Caki2 (cell line): ENCODE measurements at regions not wholly inside any gene's neighbourhood (a gene's known extent, or its start where the extent isn't known, plus 50 kb on each side); places are given as distances from the start of the nearest gene placed in this dataset.

Experiments used
- DNase-seq: peaks from one replicate; pipeline ENCODE4 v3.0.0-alpha.2; 2015; ENCODE audit warnings: low read depth
- in situ Hi-C: cut with HindIII; loops from 2 replicates; pipeline ENCODE4 v1.10.0; 2016; ENCODE audit warnings: low sequenced_read_pairs, low pct_unique_long_range_greater_than_20kb, mixed read lengths

DNA sequence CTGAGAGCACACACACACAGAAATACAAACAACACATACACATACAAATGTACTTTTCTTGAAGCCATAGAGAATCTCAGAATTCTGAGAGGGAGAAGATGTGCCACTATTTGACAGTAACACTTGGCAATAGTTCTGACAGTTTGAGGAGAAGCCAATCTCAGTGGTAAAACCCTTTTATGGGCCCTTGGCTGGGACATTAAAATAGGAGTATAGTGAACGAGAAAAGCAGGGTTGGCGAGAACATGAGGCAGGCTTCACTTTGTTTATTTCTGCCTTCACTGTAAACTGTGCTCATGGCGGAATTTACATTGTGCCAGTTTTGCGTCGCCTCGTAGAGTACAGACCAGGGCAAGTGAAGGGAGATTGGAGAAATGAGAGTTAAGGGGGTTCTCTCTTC is 449.4 kb upstream of the POU3F3 start:
- DNase-seq, result no peak
- in situ Hi-C loops, result no loop called here

DNA sequence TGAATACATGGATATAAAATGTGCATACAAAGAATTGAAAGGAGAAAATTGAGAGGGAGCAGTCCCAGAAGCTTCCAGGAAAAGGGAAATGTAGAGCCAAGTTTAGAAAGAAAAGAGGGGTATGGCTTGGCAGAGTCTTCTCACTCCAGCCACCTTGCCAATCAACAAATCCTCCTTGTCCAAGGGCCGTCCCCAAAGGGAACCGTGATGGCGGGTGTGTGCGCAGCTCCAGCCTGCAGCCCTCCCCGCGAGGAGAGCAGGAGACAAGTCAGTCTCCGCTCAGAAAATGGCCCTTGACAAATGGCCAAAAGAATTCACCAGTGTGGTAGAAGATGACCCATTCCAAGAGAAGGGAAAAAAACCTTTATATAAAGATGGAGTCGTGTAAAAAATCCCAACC is 448.3 kb upstream of the POU3F3 start:
- no peak for DNase-seq

DNA sequence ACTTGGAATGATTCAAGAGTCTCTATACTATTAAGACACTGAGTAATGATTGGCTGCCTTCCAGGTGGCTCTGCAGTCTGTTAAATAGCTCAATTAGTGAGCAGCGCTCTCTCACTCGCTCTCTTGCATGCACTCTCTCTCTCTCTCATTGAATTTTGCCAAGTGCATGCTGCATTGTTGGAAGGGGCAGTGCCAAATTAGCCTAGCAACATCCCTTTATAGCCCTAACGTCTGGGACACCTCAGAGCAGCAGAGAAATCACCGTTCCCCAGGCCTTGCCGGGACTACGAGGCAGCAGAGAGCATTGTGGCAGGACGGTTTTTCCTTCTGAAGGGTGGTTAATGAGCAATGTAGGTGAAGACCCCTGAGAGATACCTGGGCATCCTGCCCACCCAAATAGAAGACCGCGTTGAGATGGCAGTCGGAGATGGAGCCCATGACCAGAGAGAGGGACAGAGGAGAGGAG is 447.6 kb upstream of the POU3F3 start:
- DNase-seq, result peak; percentile 60
- in situ Hi-C loops, result no loop called here

More for the DNA sequence above, 448.3 kb upstream of the POU3F3 start:
- in situ Hi-C loops, result no loop called here

DNA sequence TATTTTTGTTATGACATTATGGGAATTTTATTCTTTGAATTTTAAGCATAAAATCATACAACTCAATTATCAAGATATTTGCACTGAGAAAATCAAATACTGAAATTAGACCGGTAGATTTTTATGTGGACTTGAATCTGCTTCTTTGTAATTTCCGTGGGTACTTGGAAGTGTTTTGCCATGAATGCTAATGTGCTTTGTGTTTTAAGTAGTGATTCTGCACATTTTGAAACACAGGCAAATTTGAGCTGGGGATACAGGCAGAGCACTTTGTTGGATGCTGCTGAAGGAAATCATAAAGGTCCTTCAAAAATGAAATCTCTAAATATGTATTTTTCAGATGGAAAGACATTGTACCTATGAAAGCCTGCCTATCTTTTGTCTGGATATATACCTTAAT is 446.3 kb upstream of the POU3F3 start:
- DNase-seq, result no peak
- in situ Hi-C loops, result no loop called here

DNA sequence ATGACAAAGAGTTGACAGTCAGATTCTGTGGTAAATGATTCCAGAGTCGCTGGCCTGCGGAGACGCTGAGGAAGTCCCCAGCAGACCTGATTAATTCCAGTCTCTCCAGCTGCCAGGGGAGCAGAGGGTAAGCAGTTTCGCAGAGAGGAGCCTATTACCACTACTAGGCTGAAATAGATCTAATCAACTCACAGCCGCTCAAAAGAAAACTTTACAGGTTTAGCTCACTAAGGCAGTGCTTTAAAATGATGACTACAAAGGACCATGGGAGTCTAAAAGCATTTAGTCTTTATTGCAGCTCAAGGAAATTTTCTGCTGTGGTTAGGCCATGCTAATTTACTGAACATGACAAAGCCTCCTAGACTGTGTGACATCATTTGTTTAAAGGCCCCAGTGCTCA is 445.6 kb upstream of the POU3F3 start:
- DNase-seq, result peak; percentile 66

DNA sequence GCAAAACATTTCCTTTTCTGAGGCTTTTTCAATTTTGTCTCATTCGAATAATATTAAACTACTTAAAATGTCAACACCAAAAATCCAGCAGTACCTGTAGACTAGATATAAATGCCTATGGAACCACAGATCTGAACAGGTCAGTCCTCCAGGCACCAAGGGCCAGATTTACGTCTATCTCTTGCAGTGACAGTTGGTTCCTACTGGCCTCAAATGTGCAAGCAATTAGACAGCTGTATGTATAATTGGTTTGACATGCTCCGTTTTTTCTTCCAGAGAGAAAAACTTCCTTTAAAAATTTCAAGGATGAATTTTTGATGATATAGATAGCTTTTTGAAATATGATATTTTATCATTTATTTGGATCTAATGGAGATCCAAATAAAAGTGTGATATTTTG is 443.8 kb upstream of the POU3F3 start:
- in situ Hi-C loops, result no loop called here
- DNase-seq, result no peak

More for the DNA sequence above, 445.6 kb upstream of the POU3F3 start:
- in situ Hi-C loops, result no loop called here

DNA sequence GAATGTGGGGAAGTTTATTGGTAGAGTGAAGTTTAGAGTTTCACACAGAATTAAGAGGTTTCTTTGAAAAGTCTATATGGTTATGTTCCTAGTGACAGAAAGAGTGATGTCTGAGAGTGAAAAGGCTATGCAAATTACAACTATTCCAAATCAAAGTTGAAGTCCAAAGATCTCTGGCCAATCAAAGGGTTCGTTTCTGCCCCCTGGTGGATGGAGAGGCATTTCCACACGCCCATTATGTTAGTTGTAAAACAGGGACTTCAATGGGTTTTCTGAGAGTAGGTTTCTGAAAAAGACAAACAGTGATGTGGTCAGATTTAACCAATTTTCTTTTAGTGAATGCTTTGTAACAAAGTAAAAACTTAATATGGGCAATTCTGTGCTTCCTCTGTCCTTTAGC is 441.5 kb upstream of the POU3F3 start:
- DNase-seq, result peak; percentile 50
- in situ Hi-C loops, result no loop called here

DNA sequence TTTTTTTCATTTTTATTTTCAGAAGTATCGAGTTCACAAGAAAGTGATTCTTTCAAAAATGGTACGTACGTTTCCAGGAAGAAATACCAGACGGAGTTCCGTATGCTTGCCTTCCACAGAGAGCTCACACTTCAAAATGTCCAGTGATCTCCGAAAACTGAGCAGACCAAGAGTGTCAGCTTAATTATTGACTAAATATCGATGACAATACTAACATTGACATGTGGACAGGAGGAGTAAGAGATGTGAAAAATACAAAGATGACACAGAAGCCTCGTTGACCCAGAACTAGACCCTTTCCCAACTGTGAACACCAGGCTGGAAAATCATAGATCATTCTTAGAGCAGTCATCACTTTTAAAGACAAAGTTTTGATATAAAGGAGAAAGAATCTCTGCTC is 440.0 kb upstream of the POU3F3 start:
- no peak for DNase-seq

DNA sequence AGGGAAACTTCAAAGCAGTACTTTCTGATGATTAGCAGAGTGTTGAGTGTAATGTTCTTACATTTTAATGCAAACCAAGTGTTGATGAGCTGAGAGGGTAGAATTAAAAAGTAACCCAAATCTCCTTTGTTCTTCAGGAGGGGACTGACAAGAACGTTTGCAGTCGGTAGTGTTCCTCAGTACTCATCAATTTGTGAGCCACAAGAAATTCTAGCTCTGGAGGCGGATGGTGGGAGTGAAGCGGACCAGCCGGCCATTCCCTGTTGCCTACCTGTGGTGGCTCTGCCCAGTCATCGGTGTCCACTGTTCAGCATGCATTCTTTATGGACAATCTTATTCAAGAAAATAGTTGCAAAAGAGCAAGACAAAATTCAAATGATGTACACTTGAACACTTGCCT is 438.6 kb upstream of the POU3F3 start:
- in situ Hi-C loops, result no loop called here
- DNase-seq, result no peak

More for the DNA sequence above, 440.0 kb upstream of the POU3F3 start:
- in situ Hi-C loops, result no loop called here

DNA sequence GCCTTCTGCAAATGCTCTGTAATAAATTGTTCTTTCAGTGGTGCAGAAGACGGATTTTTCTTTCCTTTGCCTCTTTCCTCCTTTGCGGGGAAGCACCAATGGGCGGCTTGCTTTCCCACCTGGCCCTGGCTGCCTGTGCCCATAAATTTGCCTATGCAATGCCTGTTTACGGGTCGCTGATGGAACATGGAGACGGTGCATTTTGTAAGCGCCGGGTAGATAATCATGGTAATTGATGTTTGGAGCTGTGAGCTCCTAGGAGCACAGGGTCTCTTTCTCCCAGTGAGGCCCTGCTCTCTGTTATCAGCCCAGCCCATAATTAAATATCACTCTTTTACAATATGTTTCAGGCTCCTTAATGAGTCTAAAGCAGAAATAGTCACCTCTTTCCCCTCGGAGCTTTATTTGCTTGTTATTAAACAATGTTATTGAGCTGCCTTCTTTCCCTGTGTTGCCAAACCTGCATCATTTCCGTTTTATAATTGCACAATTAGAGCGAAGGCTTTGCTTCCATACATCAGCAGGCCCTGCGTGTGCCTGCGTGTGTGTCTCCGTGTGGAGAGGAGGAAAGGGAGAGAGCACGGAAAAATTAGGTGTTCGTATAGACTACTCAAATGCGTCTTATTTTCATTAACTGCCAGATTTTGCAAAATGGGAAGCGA is 437.4 kb upstream of the POU3F3 start:
- in situ Hi-C loops, result no loop called here

DNA sequence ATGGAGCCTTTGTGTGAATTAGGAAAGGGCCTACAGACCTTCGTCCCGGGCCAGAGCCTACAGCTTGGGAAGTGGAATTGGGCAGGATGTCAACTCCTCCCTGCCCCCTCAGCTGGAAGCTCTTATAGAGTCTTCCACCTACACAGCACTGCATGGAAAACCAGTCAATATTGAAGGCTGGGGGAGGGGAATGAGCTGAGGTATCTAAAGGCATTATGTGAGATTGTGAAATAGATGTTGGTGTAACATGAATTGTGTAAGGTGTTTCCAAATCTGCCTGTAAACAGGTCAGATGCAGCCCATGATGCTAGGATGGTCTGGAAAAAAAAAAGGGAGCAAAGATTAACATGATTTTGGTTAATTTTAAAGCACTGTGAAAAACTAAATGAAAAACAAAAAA is 433.5 kb upstream of the POU3F3 start:
- in situ Hi-C loops, result no loop called here

More for the DNA sequence above, 437.4 kb upstream of the POU3F3 start:
- no peak for DNase-seq

DNA sequence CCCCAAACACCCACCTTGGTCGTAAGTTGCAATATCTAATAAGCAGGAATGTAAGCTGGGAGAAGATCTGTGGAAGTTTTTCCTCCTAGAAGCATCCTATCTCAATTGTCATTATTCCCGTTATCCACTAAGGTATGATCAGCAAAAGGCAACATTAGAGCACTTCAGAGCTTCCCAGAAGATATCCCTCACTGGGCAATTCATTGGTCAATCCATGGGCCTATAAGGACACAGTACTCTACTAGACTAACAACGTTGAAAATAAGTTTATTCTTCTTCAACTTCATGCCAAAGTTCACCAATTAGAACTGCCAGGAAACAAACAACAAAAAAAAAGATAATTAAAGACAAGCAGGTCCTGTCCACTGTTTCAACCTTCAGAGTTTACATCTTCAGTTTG is 433.0 kb upstream of the POU3F3 start:
- no peak for DNase-seq

More for the DNA sequence above, 433.5 kb upstream of the POU3F3 start:
- DNase-seq, result no peak

DNA sequence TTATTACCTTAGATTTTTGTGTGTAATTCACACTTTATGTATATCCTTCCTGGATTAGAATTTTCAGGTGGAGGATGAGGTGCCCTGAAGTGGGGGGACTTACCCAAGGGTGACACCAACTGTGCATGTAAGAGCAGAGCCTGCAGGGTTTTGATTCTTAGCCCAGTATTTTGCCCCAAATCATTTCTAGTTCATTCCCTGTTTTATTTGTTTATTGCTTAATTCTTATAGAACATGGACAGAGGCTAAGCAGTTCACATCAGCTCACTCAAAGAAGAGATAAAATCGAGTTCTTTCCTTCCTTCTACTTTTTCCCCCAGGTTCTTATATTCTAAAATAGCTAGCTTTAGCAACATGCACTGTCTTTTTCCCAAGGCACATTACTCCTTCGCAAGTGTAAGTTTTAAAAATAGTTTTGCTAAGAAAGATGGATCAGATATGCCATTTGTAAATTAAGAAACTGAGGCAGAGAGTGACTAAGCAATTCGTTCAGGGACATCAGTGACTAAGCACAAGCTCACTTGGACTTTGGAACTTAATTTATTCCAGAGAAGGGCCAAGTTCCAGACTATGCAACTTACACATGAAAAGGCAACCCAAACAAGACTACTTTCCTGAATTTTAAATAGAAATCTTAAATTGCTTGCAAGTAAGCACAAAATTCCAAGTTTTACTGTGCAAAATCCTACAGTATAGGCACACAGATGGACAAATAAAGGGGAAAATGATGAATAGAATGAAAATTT is 427.9 kb upstream of the POU3F3 start:
- no peak for DNase-seq

More for the DNA sequence above, 433.0 kb upstream of the POU3F3 start:
- in situ Hi-C loops, result no loop called here

DNA sequence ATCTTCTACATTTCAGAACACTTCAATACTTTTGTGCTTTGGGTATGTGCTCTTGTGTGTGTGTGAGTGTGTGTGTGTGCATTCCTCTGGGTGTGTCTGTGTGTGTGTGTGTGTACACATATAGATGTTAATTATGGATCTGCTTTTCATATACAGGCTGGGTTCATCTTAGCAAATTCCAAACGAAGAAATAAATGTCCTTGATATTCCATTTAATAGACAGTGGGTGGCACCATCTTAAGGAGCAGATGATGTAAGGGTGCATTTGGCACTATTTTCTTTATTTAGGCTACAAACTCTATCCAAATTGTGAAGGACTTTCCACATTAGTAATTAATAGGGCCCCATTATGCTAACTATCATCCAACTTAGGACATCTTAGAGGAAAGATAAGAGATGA is 425.8 kb upstream of the POU3F3 start:
- in situ Hi-C loops, result no loop called here
- DNase-seq, result no peak

More for the DNA sequence above, 427.9 kb upstream of the POU3F3 start:
- in situ Hi-C loops, result no loop called here

DNA sequence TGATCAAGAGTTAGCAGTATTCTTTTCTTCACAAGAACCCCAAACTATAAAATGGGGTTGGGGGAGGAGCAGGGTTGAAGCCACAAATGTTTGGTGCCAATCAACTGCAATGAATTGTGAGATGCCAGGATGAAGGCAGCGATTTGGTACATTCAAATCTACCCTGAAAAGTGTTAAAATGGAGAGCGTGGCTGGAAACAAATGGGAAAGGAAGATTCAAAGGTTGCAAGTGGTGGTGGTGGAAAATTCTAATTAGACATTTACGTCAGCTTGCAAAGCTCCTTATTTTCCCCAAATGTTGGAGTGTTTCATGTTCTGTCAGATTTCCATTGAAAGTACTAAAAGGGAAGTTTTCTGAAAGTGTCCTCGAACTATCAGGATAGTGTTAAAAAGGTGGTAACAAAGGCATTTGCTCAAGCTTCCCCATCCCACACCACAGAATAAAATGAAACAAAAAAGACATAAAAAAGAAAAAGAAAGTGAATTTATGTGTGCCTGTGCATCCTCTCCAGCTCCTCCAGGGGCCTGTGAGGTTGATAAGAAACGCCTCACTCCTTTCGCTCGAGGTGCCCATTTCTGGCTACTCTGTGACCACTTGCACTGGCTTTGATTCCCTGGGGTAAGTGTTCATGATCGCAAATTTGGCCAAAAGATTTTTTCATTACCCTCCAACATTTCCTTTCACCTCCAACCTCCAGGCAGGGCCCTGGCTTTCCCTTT is 424.1 kb upstream of the POU3F3 start:
- in situ Hi-C loops, result no loop called here

DNA sequence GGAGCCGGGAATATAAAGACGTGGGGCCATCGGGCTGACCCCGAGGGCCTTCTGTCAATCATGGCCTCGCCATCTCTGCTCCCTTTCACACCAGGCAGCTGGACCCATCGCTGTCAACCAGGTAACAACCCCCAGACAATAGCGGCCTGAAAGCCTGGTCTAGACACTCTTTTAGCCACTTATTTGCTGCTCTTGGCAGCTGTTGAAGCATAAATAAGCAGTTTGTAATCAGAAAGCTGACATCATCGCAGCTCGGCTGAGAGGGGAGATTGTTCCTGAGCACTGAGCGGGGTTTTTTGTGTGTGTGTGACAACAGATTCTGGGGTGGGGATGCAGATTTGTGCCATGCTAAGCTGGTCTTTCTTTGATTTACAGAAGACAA is 423.6 kb upstream of the POU3F3 start:
- no peak for DNase-seq

More for the DNA sequence above, 424.1 kb upstream of the POU3F3 start:
- DNase-seq, result no peak

DNA sequence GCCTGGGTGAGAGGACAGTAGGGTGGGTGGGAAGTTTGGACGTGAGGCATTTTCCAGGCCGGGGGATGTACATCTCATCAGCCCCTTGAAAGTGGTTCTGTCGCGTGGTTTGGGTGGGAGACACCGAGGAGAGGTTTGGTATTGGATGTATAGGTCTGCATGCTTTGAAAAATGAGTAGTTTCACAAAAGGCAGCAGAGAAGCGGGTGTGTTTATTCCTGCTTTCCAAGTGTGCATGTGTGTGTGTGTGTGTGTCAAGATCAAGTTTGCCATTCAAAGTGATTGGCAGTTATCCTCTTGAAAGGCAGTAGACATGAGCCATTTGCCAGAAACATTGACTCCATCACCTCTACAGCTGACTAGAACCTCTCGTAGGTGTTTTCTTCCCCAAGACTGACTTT is 423.1 kb upstream of the POU3F3 start:
- DNase-seq, result no peak
- in situ Hi-C loops, result no loop called here

More for the DNA sequence above, 423.6 kb upstream of the POU3F3 start:
- in situ Hi-C loops, result no loop called here

DNA sequence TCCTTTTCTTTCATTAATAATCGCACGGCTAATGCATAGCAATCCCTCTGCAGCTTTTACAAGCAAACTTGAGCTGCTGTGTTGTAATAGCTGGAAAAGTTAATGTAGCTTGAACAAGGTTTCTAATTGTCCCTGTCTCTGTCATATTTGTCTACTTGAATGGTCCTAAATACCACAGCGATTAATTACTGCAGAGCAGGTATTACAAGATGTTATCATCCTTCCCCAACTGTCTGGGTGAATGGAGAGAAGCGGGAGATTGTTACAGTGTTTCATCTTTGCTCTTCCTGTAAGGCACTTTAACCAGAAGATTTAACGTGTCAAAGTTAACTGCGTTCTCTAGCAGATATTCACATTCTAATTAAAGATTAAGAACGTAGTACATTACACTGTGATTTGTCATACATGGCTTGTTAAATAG is 422.2 kb upstream of the POU3F3 start:
- in situ Hi-C loops, result no loop called here
- peak; percentile 48 for DNase-seq

DNA sequence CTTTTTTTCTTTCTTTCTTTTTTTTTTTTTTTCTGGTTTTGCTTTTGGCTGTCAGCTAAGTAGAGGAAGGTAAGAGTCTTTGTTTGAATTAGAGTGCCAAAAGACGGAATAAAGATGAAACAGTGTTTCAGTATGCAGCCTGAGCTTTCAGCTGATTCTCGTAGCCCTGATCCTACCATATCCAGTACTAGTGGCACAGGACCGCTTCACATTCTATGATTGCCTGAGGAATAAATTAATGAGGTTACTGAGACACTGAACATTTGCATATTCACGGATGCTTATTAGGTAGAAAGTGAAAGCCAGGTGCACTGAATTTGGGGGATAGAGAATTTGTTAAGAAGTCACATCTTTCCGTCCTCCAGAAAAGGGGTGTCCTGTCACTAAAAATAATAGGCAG is 421.5 kb upstream of the POU3F3 start:
- no peak for DNase-seq
- in situ Hi-C loops, result no loop called here
